GM19372 (cell line): ENCODE measurements at regions not wholly inside any gene's neighbourhood (a gene's known extent, or its start where the extent isn't known, plus 50 kb on each side); places are given as distances from the start of the nearest gene placed in this dataset.
A peak's percentile ranks its signal among the peaks of the same experiment; 100 is the strongest.
"Not testable (repeated sequence)": the region's sequence is repeated elsewhere in the genome, so short reads cannot be mapped to it uniquely, and the experiment has no call there.

Experiments used
- ATAC-seq: cut with Tn5 transposase; IDR thresholded peaks from one replicate; pipeline ENCODE4 v1.9.1; 2021; ENCODE audit warnings: mild to moderate bottlenecking, low read depth, moderate library complexity; ENCODE audit not compliant: unreplicated experiment

- ATAC-seq = no peak
Measured at GRCh38 chr7:121531175-121532070, 135.3 kb upstream of the FAM3C start.

DNA sequence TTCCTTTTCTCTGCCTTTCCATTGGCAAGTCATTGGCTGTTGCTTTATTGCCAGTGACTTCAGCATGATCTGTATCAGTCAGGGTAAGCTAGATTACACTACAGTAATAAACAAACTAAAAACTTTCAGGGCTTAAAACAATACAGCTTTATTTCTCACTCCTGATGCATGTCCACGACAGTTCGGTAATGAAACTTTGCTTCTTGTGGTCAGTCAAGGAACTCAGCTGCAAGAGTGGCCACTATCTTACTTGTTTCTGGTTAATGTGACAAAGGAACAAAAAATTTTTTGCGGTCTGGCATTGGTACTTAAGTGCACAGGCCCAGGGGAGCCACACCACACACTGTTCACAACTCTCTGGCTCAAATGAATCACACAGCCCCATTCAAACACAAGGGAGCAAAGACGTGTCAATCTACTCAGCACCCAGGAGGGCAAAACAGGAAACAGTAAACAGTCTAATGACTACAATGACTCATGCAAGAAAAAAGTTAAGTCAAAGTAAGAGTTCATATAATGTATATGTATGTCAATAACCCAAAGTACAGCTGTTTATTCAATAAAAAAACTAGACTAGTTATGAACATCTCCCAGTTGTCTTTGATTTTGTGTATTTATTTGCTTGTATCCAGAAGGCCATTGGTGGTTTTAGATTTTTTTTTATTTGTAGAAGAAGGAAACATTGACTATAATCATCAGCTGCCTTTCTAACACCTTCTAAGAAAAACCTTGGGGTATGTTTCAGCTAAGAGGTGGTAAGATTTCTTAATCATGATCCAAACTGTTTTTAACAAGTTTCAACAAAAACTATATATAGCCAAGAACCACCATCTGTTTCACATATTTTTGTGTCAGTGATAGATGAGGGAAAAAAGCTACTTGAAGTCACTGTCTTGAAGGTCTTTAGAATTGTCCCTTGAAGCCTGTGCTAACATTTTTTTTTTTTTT is 134.4 kb upstream of the FAM3C start:
- peak; percentile 98 for ATAC-seq

DNA sequence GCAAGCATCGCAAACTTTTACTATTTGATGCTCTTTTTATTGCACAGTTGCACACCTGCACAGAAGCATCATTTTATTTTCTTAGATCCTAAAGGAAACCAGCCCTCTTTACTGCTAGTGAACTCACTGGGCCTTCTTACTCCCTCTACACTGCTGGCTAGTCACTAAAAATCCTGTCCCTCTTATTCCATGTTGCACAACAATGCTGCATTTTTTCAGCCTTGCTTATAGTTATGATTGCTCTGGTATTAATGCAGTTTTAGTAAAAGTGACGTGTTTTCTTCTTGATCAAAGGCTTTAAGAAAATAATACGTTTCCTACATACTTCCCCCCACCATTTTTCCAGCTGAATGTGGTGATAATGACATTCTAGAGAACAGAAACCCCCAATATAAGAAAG is 132.9 kb upstream of the FAM3C start:
- no peak for ATAC-seq

- not testable (repeated sequence) for ATAC-seq
Measured at GRCh38 chr7:121526210-121526609, 130.1 kb upstream of the FAM3C start.

- ATAC-seq = no peak
Measured at GRCh38 chr7:121525155-121525819, 129.2 kb upstream of the FAM3C start.

- ATAC-seq = no peak
Measured at GRCh38 chr7:121521711-121522400, 125.7 kb upstream of the FAM3C start.

DNA sequence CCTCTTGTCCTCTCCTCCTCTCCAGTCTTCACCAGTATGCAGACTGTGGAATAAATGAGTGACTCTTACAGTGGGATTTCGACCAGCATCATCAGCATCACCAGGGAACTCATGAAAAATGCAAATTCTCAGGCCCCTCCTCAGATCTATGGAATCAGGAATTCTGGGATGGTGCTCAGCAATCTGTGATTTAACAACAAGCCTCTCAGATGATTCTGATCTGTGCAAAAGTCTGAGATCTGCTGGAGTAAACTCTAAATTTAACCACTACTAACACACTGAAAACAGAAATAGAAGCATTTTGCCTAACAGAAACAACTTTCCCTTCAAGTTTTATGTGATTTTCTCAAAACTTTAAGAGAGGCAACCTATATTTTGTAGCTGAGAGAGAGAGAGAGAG is 124.8 kb upstream of the FAM3C start:
- no peak for ATAC-seq

- no peak for ATAC-seq
Measured at GRCh38 chr7:121519548-121520521, 123.7 kb upstream of the FAM3C start.

DNA sequence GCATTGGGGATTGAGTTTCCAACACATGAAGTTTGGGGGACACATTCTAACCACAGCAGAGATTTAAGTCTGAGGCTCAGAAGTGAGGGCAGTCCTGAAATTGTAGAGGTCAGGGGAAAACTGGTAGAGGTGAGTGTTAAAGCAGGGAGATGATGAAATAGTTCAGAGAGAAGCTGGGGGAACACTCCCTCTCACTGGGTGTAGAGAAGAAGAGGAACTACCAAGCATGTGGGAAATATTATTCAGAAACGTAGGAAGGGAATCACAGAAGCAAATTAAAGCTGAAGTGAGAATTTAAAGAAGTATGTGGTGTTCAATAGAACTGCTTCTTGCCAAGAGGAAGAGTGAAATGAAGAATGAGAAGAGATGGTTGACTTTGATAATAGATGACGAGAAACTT is 121.5 kb upstream of the FAM3C start:
- no peak for ATAC-seq

DNA sequence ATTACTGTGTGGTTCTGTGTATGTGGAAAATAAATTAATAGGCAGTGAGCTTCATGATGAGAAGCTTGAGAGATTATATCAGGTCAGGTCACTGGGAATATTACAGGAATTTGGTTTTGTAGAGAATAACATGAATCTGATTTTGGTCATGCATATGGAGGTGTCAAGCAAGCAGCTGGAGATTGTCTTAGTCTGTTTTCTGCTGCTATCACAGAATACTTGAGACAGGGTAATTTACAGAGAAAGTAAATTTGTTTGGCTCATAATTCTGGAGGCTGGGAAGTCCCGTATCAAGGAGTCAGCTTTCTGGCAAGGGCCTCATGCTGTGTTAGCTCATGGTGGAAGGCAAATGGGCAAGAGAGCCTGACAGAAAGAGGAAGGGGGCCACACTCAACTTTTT is 120.7 kb upstream of the FAM3C start:
- no peak for ATAC-seq

DNA sequence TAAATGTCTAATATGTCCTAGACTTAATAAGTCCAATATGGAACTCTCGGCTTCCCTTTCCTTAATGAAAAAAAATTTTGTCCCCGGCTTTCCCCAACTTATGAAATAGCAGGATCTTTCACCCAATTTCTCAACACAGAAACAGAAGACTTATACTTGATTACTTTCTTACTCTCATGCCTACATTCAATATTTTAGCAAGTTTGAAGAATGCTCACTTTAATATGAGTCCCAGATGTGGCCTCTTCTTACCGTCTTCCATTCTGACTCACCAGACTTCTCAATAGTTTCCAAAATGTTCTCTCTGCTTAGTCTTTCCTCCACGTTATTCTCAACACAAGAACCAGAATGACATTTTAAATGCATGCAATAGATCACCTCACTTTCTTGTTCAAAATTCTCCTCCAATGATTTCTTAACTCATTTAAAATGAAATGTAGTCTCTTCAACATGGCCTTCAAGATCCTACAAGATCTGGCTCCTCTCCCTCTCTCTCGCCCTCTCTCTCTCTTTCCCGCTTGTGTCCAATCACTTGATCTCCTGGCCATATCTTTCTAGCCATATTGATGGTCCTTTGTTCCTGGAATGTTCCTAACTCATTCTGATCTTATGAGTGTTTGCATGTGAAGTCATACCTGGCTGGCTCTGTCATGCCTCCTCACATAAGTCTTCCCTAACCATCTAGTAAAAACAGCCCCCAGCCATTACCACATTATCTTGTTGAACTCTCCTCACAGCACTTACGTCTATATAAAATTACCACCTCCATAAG is 119.7 kb upstream of the FAM3C start:
- no peak for ATAC-seq

DNA sequence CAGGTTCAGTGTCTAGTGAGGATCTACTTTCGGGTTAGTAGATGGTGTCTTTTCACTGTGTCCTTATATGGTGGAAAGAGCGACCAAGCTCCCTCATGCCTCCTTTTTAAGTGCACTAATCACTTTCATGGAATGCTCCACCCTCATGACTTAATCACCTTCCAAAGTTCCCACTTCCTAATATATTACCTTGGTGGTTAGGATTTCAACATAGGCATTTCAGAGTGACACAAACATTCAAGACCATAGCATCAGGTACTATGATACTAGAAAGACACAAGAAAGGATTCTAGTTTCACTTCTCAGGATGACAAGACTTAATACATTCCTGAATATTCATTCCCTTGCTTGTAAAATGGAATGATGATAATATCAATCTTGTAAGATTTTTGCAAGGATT is 119.1 kb upstream of the FAM3C start:
- ATAC-seq = no peak

DNA sequence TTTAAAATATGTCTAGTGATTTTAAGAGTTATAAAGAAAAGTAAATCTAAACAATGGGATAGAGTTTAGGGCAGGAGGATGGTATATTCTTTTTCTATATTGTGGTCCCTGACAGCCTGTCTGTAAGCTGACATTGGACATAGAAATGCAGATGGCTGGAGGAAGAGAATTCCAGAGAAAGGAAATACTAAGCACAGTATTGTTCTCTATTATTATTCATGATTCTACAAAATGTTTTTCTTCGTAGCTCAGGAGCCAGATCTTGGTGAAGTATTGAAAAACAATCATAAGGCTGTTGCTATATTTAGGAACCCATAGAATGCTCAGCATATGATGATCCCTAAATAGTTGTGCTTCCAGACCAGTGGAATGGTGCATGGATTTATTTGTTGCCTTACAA is 117.0 kb upstream of the FAM3C start:
- no peak for ATAC-seq

DNA sequence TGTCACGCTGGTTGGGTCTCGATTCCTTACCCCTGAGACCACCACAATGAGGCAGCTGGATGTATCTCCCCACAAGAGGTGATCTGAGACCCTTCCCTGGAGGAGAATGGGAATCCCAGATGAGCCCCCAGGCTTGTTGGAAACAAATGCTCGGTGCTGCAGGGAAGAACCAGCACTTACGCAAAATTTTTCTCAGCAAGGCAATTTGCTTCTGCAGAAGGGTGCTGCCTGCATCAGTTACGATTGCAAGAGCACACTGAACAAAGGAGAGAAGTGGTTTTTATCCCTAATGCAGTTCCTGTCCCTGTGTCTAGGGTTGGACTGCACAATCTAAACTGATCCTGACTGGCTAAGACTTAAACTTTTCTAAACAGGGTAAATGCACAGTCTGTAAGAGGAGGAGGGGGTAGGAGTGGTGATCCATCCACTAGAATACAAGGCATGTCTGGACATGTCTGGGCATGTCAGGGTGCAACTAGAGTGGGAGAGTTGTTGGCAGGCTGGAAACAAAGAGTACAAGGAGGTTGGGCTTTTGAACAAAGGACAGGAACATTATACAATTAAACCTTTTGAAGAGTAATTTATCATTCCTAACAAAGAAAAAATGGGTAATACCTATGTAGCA is 114.9 kb upstream of the FAM3C start:
- no peak for ATAC-seq

GRCh38 chr7:121510302-121510701 is 114.2 kb upstream of the FAM3C start:
- no peak for ATAC-seq

- no peak for ATAC-seq
Measured at GRCh38 chr7:121505540-121506182, 109.6 kb upstream of the FAM3C start.

DNA sequence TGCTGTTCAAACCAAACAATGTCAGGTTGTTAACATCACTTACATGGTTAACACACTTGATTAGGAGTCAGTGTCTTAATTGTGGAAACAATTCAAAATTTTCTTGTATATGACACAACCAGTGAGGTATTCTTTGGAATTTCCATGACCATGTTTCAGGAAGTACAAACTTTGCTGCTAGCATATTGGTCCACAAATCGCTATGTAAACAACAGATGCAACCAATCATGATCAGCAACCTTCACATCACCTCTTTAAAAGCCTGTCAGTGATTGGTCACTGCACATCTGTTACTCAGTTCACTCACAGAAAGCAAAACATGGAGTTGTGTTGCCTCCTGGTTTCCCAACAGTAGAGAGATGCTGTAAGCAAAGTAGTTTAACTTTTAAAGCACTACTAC is 108.9 kb upstream of the FAM3C start:
- ATAC-seq = no peak
